KBM-7 (cell line): ENCODE measurements at regions not wholly inside any gene's neighbourhood (a gene's known extent, or its start where the extent isn't known, plus 50 kb on each side); places are given as distances from the start of the nearest gene placed in this dataset.

Experiments used
- DNase-seq: peaks from one replicate; pipeline ENCODE4 v3.0.0-alpha.2; 2015
- in situ Hi-C: fragments of 300-500 bp; cut with MboI; formaldehyde crosslinking; loops from 2 replicates; pipeline ENCODE4 v1.14.3; 2020; ENCODE audit warnings: low sequenced_read_pairs, low pct_unique_long_range_greater_than_20kb, mixed read lengths

DNA sequence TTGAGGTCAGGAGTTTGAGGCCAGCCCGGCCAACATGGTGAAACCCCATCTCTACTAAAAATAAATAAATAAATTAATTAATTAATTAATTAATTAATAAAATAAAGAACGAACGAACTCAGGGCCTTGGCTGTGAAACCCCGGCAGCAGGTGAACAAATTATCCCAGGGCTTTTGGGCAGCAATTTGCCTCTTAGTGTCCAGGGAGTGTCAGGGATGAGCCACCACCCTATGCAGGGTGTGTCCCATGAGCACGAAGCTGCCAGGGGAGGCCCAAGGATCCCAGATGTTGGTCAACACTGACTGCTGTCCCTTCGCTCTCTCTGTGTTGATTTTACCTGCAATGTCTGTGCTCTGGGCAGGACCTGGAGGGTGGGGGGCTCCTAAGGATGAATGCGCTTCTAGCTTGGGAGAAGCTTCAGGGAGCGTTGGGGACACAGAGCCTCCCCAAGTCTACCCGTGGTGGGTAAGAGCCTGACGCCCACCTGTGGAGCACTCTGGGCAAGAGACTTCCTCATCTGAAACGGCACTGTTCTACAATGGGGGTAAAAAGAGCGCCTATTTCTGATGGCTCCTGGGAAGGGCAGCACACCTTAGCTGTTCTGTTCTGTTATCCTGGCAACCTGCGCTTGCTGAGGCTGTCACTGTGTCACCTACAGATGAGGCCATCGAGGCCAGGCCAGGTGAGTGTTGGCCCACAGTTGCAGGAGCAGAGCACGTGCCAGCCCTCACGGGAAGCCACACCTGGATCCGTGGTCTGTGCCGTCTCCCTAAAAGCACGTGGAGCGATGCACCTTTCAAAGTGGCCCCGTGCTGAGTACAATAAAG is 125.5 kb upstream of the CDH4 start:
- no peak for DNase-seq
- in situ Hi-C loops, result no loop called here

DNA sequence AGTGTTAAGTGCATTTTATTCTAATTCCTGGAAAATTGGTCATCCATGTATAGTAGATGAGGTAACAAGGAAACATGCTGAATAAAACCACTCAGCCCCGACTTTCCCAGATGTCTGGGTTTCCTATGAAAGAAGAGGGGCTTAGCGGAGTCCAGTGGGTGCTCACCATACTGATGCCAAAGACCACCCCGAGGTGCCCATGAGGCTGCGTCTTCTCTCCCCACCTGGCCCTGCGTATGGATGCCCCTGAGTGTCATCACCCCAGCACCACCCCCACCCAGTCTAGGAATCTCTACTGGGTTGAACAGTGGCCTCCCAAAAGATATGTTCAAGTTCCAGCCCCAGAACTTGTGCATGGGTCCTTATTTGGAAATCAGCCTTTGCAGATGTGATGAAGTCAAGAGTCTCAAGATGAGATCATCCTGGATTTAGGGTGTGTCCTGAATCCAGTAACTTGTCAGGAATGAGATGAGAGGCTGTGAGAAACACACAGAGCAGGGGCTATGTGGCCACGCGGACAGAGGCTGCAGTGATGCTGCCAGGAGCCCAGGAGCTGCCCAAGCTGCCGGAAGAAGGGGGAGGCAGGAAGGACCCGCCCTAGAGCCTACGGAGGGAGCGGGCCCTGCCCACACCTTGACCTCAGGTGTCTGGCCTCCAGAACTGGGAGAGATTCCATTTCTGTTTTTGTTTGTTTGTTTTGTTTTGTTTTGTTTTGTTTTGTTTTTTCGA is 124.6 kb upstream of the CDH4 start:
- in situ Hi-C loops, result no loop called here
- no peak for DNase-seq

DNA sequence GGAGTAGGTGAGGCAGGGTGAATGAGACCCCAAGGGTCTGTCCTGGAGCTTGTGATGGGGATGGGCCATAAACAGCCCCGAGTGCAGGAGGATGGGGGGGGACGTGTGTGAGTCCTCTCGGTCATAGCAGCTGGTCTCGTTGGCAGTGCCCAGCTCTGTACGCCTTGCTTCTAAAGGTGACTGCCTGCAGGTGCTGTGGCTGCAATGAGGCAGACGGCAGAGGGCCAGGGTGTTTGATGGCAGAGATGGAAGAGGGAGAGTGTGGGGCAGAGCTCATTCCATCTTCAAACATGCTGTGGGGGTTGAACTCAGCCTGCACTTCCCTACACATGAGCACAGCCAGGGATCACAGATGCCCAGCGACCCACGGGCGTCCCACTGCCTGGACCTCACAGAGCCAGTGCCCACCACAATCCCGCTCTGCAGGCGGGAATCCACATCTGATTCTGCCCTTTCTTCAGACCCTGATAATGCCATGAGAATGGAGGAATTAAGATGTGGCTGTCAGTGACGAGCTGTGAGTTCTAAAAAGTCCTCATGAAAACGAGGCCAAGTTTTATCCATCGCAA is 123.3 kb upstream of the CDH4 start:
- in situ Hi-C loops, result no loop called here

DNA sequence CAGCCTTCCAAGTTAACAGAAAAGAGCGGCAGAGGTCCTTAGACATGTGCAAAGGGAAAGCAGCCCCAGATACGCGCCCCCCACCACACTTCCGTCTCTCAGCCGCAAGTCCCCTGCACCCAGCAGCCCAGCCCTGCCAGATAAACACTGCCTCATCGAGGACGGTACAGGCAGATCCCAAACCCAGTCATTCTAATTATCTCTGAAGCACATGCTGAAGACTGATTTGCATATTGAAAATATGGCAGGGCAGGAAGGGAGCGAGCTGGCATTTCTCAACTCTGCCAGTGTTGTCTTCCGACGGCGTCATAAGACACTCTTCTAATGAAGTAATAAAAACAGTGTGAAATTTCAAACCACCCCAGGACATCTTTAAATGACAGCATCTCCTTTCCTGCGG is 122.8 kb upstream of the CDH4 start:
- no peak for DNase-seq

More for the DNA sequence above, 123.3 kb upstream of the CDH4 start:
- no peak for DNase-seq

DNA sequence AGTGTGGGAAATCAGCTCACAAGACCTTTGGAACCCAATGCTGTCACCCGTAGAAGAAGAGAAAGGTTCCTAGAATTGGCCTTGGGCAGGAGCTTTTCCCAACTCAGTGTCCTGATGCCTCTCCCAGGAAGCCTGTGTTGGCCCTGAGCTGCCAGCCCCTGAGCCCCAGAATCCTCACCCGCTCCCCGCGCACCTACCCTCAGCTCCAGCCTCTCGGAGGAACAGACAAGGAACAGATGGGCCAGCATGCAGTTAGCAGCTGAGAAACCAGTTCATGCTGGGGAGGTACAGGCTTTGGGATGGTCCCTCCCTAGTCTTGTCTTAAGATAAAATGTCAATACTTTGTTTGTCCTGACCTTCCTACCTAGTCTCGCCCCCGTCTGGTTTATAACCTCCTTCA is 121.9 kb upstream of the CDH4 start:
- no peak for DNase-seq
- in situ Hi-C loops, result no loop called here

More for the DNA sequence above, 122.8 kb upstream of the CDH4 start:
- in situ Hi-C loops, result no loop called here

DNA sequence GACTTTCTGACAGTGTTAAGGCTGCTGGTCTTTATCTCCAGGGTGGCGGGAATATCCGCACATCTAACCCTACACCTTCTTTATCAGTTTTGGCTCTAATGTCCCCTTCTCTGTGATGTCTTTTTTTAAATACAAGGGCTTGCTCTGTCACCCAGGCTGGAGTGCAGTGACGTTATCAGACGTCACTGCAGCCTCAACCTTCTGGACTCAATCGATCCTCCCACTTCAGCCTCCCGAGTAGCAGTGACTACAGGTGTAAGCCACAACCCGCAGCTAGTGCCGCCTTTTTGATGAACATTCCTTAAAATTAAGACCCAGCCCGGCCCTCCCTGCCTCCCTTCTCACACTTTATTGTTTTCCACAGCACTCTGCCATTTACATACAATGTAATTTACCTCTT is 120.1 kb upstream of the CDH4 start:
- in situ Hi-C loops, result no loop called here
- DNase-seq, result no peak

DNA sequence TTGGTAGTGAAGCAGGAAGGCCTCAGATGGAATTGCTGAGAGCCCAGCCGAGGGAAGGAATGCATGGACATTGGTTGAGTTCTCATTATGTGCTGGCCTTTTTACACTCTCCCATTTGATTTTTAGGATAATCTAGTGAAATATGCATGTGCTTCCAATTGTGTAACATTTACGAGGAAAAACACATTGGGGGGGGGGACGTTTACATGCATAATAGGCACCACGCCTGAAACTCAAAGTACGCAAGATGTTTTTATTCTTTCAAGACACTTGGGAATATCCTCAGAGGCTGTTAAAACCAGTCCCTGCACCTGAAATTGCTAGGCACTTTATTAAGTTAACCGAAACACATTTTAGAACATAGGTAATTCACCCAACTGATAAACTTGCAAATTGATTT is 118.5 kb upstream of the CDH4 start:
- DNase-seq, result no peak
- in situ Hi-C loops, result no loop called here

DNA sequence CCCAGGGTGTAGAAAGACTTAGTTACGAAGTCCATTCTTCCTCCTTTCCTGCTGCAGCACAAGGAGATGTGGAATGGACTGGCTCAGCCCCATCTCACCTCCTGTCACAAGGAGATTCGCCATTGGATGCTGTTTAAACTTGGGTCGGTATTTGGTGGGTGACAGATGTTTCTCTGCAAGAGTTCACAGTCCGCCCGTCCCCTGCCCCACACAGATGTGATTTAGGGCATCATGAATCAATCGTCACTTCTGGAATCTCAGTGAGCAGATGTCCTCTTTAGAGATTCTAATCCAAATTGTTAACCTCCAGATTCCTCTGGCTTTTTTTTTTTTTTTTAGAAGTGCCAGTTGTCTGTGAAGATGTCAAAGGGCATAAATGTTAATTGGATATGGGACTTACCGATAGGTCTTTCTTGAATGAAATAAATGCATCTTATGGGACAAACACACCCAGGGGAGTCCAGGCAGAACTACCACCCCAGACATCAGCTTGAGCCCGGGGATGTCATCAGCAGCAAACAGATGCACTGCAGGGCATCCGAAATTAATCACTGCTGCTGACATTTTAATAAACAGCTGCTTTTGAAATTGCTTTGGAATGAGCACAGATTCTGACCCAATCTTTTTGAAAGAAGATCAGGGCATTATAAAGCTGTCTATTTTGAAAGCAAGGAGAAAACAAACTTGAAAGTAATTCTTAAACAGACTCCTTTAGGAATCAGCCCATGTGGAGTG is 117.6 kb upstream of the CDH4 start:
- DNase-seq, result no peak
- in situ Hi-C loops, result no loop called here

DNA sequence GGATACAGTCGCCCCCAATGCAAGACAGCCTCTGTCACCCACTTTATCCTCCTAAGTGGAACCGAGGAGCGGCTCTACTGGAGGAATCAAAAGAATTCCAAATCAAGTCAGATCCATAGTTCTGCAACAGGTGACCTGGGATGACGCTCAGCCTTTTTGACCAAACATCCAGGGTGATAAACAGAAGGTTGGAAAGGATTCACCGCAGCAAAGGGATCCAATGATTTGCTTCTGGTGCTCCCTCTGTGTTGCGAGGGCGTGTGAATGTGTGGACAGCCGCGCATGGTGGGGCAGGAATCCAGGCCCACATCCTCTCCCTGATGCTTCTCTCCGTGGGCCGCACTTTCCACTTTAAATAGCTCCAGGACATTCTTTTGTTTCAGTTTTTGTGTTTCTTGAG is 116.8 kb upstream of the CDH4 start:
- DNase-seq, result no peak
- in situ Hi-C loops, result no loop called here

DNA sequence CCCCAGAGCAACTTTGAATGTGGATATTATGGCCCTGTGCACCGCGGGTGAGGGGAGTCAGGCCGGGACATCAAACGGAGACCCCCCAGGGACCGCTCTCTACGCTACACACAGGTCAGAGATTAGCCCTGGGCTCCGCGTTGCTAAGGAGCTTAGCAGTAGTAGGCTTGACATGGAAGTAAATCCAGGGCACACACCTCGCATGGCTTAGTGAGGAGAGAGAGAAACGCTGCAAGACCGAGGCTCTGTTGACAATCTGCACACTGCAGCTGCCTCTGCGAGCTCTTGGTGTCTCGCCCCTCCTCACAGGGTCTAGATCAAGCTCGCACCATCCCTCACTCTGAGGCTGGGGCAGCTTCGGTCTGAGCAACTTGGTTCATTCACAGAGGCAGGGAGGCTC is 116.1 kb upstream of the CDH4 start:
- in situ Hi-C loops, result no loop called here

DNA sequence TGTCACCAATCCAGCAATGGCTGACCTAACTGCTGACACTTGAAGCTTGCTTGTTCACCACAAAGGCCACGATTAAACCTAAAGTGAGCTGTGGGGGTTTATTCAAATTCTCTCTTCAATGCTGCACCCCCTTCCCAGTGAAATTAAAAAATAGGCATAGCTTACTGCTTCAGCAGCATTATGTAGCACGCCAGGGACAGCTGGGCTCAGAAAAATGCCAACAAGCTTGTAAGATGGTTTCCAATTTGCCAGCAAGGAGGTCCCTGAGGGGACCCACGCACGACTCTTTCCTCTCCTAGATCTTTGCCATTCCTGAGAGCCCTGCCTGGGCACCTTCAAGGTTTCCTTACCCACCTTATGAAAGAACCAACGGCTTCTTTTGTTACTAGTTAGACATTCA is 113.5 kb upstream of the CDH4 start:
- in situ Hi-C loops, result no loop called here

More for the DNA sequence above, 116.1 kb upstream of the CDH4 start:
- no peak for DNase-seq

DNA sequence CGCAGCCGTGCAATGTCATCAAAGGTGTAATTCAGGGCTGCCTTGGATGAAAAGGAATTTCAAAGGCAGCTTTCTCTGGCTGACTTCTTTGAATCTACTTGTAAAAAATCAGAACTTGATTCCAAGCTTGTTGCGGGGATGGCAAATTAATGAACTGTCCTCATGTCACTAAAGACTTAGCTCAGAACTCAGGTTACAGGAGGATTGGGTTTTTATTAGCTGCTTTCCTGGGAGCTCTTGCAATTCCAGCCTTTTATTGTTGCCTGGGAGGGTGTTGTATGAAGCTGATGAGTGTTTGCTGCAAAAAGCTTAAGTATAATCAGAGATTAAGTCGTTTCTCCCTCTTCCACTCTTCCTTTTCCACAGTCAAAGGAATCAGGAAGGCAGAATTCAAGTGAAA is 113.0 kb upstream of the CDH4 start:
- no peak for DNase-seq
- in situ Hi-C loops, result no loop called here

More for the DNA sequence above, 113.5 kb upstream of the CDH4 start:
- DNase-seq, result no peak

DNA sequence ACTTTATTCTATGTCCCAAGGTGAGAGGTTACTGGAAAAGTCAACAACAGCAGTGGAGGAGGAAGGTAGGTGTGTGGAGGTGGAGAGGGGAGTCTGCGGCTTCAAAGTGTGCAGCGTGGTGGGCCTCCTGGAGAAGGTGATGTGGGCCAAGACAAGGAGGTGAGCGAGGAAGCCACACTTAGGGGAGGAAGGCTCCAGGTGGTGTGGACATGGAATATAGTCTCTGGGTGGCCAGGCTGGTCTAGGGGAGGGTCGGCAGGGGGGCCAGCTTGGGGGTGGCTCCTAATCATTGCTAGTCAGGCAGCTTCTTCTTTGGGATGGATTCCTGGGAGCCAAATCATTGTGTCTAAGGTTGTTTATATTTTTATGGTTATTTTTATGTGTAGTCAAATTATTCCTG is 111.5 kb upstream of the CDH4 start:
- in situ Hi-C loops, result no loop called here

DNA sequence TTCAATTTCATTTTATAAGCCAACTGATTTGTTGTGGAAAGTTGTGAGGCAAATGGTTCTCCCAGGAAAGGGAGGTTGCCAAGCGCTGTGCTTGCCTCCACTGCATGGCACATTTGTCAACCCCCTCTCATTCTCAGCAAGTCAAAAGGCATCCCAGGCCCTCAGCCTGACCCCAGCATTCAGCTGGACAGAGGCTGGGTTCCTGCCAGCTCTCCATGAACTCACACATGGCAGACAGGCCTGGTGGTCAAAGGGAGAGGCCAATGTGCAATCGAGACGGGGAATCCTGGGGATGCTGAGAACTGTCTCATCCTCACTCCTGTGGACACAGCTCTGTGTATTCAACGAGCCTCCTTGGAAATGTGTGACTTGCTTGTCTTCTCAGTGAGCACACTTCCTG is 106.0 kb upstream of the CDH4 start:
- in situ Hi-C loops, result no loop called here
- no peak for DNase-seq

More for the DNA sequence above, 111.5 kb upstream of the CDH4 start:
- DNase-seq, result no peak

DNA sequence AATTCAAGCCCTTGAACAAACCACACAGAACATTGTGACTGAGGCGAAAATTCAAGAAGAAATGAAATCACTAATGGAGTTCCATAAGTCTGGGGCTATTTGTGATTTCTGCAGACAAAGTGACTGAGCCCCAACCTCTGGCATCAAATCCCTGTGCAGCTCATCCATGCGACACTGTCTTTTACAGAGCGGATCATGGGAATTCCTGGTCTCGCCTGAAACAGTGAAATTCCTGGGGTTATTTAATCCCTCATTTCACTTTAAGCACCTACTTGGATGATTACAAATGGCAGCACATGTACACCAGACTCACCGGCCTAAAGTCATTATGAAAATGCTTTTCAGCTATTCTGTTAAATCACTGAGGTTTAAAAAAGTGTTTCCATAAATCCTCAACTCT is 102.4 kb upstream of the CDH4 start:
- in situ Hi-C loops, result no loop called here
- DNase-seq, result no peak

DNA sequence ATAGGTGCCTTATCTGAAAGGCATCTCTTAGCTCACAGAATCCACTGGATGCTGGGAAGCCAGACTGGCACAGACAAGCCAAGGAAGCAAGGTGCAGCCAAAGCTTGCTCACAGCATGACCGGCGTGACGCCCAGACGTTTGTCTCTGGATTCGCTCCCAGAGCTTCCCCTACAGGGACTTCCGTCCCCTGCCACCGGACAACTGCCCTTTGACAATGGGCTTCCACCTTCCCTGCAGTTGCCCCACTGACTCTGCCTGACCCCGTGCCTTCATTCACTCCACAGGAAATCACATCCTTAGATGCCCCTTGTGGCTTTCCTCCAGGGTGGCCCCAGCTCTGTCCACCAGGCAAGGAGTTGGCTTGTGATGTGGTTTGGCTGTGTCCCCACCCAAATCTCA is 94.8 kb upstream of the CDH4 start:
- in situ Hi-C loops, result no loop called here

DNA sequence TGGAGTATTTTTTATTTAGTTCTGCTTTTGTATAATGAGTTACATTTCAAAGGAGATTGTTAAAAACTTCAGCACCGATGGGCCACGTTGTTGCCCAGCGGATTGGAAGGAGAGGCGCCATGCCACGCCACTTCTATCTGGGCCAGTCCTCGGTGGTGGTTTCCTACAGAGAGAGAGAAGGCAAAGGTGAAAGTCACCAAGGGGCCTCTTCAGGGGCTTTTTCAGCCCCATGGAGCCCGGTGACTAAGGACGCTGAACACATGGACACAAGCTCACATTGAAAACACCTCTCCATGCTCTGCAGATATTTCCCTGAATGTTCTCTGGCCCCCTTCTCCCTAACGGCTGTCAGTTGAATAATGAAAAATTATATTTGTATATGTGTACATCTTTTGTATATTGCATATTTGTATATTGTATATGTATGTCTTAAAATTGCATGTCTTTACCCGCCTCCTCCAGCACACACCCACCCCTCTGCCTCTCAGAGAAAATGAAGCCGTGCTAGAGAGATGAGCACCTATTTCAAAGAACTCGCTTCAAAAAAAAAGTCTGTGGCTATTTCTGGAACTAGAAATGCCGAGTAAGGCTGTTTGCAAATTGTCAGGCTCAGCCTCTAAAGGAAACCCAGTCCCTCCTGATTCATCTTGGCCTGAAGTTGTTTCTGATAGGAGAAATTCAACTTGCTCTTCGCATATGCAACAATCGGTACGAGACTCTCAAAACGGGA is 91.9 kb upstream of the CDH4 start:
- no peak for DNase-seq
- in situ Hi-C loops, result no loop called here

More for the DNA sequence above, 94.8 kb upstream of the CDH4 start:
- no peak for DNase-seq

DNA sequence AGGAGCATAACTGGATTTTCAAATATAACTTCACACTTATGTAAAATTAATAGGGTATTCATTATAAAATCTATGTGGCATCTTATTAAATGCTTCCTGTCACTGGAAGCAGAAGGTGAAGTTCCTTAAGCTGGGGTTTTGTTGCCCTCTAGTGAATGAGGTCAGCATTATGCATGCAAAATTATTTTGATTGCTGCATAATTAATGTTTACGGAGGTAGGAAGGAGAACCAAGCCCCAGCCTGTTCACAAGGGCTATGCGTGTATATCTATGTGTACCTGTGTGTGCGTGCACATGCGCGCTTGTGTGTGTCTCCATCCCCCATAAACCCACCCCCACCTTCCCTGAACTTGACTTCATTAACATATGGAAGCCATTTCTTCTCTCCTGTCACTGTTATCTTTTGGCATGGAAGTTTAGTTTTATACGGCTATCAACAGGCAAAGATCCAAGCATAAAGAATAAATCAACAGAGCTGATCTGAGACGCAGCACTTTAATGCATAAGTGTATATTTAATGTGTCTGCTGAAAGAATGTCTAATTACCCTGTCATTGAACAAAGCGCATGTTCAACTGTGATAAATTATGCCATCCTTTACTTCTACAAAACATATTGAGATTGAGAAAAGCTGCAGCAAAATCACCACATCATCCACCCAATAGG is 90.2 kb upstream of the CDH4 start:
- in situ Hi-C loops, result no loop called here
- DNase-seq, result no peak

DNA sequence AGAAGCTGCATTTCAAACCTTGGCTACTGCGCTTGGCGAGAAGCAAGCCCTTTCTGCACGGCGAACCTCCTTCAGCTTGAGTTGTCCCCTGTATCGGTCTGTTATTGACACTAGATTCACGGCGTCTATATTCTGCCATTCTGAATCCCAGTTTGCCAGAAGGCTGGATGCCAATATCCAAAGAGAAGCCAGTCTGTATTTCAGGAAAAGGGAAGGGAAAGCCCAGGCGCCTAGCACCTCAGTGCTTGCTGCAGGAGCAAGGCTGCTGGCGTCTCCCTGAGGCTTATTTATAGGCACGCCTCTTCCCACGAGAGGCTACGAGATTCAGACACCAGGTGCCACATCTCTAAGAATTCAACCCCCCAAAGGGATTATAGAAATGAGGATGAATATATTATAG is 89.6 kb upstream of the CDH4 start:
- no peak for DNase-seq
- in situ Hi-C loops, result no loop called here
